GM19035 (cell line): ENCODE measurements at regions not wholly inside any gene's neighbourhood (a gene's known extent, or its start where the extent isn't known, plus 50 kb on each side); places are given as distances from the start of the nearest gene placed in this dataset.
"Not testable (repeated sequence)": the region's sequence is repeated elsewhere in the genome, so short reads cannot be mapped to it uniquely, and the experiment has no call there.

Experiments
- ATAC-seq: cut with Tn5 transposase; IDR thresholded peaks from one replicate; pipeline ENCODE4 v1.9.1; 2021; ENCODE audit not compliant: unreplicated experiment

DNA sequence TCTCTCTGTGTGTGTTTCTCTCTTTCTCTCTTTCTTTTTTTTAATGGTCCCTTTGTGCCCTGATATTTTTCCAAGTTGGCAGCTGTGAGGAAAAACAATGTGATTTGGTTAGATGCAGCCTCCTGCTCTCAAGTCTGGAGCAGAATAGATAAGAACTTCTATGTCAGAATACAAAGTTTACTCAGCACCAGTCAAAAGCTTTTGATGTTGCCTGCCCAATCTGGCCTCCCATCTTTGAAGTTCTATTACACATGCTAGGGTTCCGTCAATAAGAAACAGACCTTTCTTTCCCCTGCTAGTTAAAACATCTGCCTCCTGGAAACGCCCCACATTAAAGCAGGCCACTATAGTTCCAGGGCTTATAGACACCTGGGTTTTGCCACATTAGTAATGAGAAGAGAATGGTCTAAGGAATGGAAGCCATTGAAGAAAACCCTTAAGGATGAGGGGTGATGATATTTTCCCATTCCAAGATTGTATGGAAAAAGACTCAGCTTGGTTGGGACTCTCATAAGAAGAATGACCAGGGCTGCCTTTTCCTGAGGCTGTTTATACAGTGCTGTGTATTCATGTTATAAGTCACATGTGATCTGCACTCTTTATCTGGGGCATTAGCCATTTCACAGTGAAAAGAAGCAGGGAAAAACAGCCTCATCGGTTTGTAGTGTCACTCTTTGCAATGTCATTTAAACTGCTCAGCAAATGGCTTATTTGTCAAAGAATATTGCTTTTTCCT, 414.7 kb upstream of the PROX1 start:
- no peak for ATAC-seq

DNA sequence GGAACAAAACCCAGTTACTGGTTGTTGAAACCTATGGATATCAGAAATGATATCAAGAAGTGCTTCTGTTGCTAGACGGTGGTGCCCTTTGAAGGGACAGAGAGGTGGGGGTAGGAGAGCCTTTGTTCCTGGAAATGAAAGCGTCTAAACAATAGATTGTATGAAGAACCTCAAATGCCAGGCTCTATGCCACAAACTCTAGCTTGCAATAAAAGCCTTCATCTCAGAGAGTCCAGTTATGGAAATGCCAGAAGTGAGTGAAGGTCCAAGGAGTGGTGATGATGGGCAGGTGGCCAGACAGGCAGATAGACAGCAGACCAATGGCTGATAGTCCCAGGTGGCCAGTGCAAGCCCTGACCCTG, 414.1 kb upstream of the PROX1 start:
- ATAC-seq, result no peak

DNA sequence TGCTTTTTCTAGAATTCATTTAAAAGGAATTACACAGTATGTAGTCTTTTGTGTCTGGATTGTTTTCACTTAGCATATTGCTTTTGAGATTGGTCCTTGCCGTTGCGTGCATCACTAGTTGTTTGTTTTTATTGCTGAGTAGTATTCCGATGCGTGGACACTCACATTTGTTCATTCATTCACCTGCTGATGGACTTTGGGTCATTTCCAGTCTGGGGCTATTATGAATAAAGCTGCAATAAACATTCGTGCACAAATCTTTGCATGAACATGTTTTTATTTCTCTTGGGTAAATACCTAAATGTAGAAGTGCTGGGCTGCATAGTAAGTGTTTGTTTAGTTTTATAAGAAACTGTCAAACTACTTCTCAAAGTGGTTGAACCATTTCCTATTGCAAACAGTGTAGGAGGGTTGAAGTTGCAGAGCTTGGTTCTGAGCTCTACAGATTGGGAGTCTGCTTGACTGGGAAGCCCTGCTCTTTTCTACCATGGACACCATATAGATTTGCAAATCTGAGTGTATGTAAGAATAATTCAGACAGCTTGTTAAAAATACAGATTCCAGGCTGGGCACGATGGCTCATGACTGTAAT, 404.7 kb upstream of the PROX1 start:
- no peak for ATAC-seq

DNA sequence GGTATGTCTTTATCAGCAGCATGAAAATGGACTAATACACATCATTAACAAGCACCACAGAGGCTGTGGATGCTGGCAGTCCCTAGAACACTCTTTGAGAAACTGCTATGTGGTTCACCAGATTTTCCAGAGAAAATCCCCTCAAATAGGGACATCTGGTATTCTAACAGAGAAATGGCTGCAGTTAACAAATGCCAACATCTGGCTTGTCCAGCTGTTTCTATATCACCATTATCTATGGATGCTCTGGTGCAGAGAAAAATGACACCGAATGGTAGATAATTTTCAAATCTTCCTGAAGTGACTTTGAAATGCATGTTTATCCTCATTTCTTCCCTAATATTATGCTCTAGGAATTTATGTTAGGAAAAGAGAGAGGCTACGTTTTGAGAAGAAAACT, 403.5 kb upstream of the PROX1 start:
- ATAC-seq, result no peak

DNA sequence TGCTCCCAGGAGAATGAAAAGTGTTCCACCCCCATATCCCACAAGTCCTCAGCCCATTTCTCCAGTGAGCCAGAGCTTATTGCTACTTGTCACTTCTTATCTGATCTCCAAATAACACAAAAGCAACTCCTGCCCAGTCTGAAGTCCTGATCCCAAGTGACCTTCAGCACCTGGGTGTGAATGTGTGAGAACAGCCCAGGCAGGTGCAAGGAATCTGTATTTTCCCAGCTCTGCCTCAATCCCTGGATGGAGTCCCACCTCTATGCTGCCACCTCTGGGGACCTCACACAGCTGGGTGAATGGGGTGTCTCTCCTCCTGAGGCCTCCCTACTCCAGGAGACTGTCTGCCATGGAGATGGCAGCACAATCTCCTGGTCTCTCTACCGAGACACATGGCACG, 402.4 kb upstream of the PROX1 start:
- no peak for ATAC-seq

DNA sequence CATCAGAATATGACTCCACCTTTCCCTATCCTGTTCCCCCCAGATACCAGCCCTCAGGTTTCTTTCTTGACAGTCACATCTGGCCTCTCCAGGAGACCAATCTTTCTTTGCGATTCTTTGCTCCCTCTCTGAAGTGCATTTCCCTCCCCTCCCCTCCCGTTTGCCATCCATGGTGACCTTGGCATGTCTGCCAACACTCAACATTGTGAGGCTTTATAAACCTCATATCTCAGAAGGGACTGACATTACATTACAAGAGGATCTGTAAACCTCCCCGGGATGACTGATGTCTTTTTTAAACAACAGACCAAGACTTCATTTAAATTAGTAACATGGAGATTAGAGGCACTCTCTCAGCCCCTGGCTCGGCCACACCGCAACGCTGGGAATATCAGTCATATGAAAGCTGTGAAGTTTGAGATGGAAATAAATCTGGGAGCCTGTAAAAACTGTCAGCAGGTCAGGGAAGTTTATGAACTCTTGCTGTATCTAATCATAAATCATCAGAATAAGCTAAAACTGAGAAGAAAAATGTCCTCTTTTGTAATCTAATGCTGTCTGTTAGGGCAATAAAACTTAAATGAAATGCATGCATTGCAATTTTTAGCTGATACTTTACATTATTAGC, 401.7 kb upstream of the PROX1 start:
- ATAC-seq, result no peak

DNA sequence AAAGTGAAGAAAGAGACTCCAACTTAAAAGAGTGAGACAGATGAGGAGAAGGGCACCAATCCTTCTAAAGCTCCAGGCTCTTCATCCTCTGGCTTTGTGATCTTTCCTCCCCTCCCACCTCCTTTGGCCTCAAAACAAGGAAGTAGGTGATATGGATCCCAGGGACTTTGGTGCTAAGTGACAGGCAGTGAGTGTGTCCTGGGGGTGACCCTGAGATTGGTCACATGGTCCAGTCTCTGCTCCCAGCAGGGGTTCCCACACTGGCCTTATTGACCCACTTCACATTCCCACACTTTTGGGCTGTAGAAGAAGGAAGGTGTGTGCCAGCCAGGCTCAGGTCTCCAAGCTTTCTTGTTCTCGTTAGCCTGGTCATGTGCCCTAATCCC, 401.2 kb upstream of the PROX1 start:
- no peak for ATAC-seq

DNA sequence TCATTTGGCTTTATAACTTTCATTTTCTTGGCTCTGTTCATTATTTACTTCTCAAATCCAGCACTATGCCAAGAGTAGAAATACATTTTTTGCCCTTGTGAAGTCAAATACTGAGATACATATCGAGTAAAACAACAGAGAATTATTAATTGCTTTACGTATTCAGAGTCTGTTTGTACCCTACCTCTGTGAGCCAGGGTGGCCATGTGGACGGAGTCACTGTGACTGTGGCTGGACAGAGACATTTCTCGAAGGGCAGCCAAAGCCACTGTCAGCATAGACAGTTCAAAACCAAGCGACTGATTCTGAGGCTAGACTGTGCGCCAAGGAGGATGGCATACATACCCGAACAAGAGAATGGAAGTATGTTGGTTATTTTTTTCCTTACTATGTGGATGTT, 391.0 kb upstream of the PROX1 start:
- ATAC-seq, result no peak

DNA sequence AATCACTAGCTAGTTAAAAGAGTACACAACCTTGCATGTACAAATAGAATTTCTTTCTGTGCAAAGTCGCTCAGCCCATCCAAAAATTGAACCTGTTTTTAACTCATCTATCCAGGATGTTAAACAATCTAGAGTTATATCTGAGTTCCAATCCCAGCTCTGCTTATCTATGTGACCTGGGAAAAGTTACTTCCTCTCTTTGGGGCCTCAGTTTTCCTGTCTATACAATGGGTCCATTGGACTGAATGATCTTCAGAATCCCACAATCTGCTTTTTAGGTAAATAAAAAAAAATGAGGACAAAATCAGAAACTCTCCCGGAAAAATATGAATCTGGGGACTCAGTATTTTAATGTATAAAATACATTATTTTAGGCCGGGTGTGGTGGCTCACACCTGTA, 389.5 kb upstream of the PROX1 start:
- ATAC-seq, result no peak

DNA sequence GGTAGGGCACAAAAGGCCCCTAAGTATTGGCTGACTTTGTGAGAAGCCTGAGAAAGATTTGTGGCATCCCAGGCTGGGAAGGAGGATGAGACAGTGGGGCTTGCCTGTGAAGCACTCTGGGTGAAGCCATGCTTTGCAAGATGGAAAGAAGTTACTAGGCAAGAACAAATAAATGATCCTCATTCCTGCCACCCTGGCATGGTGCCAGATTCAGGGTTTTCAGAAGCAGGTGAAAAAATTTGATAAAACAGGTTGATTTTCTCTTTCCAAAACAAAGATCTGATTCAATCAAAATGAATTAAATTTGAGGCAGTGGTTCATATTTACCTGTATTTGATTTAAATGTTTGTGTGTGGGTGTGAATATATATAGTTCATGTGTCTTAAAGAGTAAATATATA, 386.9 kb upstream of the PROX1 start:
- ATAC-seq, result no peak

DNA sequence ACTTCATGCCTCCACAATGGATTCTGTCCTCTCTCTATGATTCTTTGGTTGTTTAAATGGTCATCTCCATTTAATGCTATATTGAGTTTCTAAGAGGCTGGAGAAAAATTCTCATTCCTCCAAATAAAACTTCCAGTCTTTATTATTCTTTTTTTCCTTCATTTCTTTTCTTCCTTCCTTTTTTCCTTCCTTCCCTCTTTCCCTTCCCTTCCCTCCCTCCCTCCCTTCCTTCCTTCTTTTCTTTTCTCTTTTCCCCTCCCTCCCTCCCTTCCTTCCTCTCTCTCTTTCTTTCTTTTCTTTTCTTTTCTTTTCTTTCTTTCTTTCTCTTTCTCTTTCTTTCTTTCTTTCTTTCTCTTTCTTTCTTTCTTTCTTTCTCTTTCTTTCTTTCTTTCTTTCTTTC, 386.1 kb upstream of the PROX1 start:
- not testable (repeated sequence) for ATAC-seq

DNA sequence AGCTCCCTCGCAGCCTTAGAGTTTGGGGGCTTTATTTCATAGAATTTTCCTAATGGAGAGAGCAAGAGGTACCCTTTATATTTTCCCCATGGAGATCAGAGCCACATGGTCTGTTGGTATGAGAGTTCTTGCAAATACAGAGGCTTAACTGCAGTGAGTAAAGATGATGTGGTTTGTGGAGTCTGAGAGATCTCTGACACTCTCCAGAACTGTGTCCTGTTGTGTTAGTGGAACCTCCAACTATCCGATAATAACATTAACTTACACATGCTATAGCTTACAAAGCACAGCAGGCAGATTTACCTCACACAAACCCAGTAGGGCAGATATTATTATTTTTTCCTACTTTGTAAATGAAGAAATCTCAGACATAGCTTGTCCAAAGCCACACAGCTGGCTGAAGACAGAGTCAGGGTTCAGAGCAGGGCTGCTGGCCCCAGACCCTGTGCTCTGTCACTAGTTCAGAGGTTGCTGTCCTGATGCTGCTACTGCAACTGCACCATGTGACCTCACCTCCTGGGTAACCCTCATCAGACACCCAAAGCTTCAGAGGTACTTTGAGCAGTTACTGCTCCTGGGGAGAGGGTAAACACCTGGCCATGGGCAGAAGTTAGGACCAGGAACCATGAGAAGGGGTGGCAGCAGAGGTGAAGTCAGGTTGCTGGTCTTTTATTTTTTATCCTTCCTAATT, 384.8 kb upstream of the PROX1 start:
- no peak for ATAC-seq

DNA sequence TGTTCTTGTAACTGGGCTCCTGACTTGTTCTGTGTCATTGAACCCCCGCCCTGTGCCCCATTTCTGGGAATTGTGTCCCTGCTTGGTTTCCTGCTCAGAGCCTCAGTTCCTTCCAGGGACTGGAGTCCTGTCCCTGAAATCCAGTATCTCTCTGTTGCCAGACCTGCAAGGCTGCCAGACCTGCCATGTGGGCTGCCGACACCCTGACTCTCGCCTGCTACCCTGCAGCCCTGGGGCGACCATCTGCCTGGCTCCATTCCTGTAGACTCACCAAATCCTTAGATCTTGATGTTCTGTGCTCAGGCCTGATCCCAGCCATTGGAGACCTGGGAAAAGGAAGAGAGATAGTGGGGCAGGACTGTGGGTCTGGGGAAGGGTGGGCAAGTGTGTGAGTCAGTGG, 383.3 kb upstream of the PROX1 start:
- ATAC-seq, result no peak

DNA sequence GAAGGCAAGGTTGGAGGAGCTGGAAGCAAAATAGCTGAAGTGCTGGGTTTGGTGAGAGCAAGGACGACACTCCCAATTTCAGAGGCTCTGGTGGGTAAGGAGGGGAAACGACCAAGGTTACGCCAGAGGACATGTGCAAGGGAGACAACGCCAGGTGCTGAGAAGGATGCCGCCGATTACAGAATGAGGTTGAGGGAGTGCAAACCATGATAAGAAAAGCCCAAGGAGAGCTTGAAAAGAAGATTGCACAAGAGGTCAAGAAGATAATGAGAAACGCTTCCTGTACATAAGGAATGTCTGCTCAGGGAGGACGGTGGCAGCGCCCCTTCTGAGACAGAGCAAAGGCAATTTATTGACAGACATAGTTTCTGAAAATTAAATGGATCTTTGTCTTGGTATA, 382.0 kb upstream of the PROX1 start:
- no peak for ATAC-seq

DNA sequence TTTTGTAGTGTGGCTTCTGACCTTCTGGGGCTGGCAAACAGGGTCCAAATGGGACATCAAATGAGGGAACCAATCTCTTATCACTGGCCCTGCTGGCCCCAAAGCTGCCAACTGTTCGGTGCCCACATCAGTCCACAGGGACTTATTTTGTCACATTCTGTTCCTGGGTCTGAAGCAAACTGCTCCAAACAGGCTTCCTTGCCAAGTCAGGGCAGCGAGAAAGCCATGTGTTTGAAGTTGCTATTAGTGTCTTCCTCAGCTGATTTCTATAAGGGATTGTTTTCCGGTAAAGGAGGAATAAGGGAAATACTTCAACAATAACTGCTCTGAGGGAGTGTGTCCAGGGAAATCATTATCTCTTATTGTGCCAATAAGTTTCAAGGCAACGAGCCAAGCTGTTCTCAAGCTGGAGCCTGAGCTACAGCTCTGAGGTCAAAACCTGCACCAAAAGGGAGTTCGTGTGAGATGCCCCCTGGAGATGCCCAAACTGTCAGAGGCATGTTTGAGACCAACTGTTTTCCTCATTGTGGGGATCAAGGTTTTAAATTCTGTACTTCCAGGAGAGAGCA, 381.4 kb upstream of the PROX1 start:
- no peak for ATAC-seq

DNA sequence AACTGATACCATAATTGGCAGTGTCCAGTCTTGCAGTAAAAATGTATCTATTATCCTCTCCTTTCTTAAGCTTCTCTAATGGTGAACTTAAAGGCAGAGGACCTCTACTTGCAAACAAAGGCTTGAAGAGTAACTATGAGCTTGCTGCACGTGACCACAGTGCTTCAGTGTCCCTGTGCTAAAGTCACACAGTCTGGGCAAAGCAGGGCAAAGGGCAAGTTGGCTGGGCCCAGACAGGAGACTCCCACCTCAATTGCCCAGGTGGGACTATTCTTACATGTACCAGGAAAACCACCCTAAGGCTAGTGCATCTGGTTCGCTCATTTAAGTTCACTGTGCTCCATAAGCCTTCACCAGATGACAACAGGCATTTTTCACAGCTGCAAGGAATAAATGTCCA, 374.2 kb upstream of the PROX1 start:
- no peak for ATAC-seq

DNA sequence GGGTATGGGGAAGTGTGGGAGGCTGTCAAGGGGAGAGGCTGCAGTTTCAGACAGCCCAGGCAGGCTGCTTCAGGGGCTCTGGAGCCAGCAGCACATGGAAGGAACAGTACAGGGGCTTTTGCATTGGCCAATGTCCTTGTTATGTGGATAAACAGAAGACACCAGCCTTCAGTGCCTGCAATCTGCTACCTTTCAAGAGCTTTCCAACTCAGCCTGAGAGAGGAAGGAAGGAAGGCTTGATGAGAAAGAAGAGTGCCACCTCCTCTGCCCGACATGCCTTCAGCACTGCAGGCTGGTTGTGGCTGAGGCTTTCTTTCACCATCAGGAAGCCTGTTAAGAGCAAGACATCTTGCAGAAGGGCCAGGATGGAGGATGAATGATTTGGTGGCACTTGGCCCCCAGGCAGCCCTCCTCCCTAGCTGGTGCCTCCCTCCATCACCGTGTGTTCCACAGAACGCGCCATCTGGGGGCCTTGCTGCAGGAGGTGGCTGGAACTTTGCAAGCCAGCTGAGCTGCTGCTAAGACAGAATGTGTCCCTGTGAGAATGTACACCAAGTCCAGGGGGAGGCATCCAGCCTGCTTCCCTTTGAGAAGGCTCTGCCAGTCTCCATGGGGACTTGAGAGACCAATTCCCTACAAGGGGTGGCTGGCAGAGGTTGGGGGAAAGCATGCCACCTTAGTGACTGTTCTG, 372.4 kb upstream of the PROX1 start:
- no peak for ATAC-seq

DNA sequence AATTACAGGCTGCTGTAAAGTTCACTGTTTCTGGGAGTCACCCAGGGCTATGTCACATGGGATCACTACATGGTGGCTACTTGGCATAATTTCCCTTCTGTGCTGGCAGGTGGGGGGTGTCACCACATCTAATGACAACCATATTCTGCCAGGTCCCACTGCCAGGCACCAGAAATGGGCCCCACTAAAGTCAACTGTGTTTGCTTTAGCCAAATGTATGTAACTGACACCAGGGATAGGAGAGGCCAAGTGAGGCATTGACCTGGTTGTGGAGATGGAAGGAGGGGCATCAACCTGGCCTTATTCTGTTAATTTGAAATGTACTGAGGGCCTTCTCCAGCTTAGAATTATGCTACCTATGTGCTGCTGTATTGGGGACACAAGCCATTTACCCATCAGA, 370.6 kb upstream of the PROX1 start:
- no peak for ATAC-seq

DNA sequence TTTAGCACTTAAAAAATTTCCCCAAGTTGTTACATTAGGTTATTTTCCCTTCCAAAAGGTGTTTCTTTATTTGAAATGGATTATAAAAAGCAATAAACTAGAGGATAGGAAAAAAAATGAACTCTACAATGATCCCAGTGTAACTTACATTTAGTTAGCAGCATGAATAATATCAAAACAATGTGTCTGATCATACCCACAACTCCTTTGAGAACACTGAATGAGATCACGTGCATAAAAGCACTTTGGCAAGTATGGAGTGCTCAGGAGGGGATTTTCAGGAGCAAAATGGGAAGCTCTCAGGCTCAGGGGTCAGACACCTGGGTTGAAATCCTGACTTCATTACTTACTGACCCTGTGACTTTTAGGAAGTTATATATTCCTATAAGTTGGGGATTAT, 369.7 kb upstream of the PROX1 start:
- ATAC-seq, result no peak

DNA sequence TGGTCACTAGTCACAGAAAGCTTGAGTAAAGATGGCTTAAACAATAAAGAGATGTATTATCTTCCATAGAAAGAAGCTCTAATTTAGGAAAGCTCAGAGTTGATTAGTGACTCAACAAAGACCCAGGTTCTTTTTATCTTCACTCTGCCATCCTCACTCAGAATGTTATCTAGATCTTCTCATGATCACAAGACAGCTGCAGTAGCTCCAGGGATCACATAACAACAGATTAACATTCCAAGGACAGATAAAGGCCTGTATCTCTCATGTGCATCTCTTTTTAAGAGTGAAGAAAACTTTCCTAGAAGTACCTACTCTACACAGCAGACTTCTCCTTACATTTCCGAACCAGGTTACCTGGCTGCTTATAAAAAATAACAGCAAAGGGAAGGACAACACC, 368.7 kb upstream of the PROX1 start:
- ATAC-seq, result no peak

DNA sequence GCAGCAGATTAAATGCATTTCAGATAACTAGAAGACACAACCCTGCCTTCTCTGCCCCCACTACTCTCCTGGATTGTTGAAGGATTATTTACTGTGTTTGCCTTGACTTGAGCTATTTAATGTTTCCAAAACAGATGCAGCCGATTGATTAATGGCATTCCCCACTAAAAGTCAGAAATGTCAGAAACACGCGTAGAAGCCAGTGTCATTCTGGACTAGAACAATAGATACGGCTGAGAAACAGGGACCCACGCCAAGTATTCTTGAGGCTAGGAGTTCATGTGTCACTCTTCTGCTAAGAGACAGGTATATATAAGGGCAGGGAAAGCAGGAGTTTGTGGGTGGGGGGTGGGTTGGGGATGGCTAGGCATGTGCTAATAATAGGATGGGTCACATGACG, 366.7 kb upstream of the PROX1 start:
- no peak for ATAC-seq
